GM18867 (cell line): ENCODE measurements at regions not wholly inside any gene's neighbourhood (a gene's known extent, or its start where the extent isn't known, plus 50 kb on each side); places are given as distances from the start of the nearest gene placed in this dataset.
"Not testable (repeated sequence)": the region's sequence is repeated elsewhere in the genome, so short reads cannot be mapped to it uniquely, and the experiment has no call there.

ENCODE experiments used
- ATAC-seq: cut with Tn5 transposase; IDR thresholded peaks from one replicate; pipeline ENCODE4 v1.9.1; 2021; ENCODE audit warnings: mild to moderate bottlenecking, moderate library complexity; ENCODE audit not compliant: unreplicated experiment

DNA sequence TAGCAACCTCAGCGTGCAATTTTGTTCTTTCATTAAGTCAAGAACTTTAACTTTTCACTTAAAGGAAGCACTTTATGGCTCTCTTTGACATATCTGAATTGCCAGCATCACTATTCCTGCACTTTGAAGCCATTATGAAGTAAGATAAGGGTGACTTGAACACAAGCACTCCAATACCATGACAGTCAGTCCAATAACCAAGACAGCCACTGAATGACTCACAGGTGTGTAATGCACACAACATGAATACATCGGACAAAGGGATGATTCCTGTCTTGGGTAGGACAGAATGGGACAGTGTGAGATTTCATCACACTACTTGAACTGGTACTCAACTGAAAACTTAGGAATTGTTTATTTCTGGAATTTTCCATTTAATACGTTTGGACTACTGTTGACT is 233.7 kb upstream of the IPO5 start:
- no peak for ATAC-seq

DNA sequence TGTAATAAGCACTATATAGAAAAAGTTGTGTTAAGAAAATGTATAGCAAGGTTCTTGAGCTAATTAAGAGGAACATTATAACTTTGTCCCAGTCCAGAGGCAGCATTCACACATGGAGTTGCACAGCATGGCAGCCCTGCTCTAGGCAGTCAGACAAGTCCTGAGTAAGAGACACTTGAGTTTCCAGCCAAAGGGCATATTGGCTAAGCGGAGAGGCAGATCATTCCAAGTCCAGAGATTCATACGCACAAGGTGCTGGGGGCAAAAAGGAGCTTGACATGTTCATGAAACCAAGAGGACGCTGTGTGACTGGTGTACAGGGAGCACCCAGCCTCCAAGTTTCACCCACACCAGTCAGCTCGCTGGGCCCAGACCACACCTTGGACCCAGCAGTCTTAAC is 232.6 kb upstream of the IPO5 start:
- no peak for ATAC-seq

DNA sequence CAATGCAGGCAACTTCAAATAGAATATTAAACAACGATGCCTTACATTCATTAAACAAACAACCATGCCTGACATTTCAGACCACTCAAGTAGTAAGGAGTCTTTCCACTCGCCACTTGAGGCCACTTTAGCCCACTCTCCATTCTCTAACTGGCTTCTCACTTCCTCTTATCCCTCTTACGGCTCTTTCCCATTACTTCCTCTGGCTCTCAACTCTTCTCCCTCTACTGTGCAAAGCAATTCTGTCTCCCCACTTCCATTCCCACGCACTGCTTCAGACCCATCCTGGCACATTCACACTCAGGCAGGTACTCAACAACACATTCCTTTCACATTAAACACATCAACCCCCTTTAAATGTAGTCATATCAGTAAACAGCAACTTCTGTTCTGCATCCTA is 229.8 kb upstream of the IPO5 start:
- ATAC-seq = no peak

DNA sequence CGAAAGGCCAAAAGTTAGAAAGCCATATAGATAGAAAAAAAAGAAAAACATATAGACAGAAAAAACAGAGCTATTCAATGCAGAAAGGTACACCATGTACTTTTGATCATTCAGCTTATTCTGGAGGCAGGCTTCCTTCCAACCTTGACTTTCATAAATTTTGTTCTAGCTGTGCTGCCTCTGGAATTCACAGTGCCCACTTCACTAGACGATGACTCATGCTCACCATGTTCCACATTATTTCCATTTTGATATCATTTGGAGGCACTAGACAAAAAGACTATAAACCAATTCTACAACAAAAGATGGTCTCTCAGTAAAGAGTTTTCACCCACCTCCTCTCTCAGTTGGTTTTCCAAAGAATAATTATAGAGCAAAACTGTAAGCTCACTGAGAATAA is 229.0 kb upstream of the IPO5 start:
- ATAC-seq = no peak

DNA sequence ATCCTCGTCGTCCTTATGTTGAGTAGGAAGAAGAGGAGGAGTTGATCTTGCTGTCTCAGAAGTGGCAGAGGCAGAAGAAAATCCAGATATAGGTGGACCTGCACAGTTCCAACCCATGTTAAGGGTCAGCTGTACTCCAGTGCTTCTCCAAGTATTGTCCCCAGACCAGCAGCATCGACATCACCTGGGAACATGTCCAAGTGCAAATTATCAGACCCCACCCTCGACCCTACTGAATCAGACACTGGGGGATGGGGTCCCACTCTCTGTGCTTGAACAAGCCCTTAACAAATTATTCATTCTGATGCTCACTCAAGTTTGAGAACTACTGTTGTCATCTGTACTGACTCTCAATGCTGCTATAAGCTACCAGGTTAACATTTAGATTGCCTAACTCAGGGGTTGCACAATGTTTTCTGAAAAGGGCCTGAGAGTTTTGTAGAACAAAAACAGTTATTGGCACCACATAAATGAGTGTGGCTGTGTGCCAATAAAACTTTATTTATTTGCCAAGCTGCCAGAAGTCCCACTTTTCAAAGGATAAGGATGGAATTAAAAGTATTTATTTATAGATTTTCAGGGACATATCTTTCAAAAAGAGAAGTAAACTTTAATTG is 226.7 kb upstream of the IPO5 start:
- no peak for ATAC-seq

DNA sequence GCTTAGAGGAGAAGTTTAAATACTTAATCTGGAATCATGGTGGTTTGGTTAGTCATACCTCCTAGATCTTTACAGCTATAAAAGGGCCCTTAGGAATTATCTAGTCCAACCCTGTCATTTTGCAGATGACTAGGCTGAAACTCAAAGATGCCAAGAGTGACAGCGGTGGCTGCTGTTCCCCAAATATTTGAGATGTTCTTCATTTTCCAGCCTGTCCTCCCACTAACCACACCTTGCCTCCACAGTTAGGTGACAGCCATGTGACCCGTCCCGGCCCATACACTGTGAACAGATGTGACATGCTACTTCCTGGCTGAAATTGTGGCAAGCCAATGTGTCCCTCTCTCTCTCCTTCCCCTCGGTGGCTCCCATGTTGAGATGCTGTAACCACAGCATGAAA is 225.5 kb upstream of the IPO5 start:
- ATAC-seq = no peak

DNA sequence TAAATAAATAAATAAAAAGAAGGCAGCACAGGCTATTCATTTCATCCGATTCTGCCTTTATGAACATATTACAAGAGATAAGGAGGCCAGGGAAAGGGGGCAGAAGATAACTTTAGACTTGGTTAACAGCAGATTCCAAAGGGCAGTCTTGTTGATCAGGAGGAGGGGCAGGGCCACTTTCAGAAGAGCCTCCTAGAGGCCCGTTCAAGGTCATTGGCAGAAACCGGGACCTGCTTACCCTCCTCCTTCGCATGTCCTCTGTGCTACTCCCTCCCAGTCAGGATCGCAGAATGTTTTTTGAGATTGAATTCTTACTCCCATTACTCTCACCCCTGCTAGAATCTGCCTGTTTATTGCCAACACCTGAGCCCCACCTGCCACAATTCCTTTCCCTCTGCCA is 217.0 kb upstream of the IPO5 start:
- ATAC-seq = no peak

DNA sequence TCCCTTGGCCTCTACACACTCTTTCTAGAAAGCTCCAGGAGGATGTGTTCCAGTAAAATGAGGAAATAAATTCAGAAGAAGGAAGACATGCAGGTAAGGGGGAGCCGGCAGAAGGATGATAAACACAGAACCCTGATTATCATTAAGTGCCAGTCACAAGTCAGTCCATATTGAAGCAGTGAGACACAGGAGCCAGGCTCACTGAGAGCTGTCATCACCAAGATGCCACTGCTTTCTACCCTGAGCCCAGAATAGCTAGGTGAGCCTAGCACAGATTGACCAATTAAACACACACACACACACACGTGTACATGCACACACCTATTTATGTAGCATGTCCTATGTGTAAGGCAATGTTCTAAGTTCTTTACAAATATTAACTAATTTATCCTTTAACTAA is 211.4 kb upstream of the IPO5 start:
- ATAC-seq = no peak

DNA sequence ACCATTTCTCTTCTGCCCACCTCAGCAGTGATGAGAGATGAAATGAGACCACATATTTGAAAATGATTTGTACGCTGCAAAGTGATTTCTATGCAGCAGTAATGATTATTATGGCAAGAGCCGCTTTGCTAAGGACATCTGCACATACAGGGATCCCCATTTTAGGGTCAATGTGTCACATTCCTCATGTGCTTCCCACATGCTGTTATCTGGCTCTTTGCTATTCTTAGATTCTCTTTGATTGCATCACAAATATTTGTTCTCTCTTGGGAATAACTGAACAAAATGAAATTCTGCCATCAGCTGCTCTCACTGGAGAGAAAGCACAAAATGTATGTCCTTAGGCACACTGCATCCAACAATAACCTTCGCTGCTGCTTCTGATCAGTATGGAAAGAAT is 209.5 kb upstream of the IPO5 start:
- no peak for ATAC-seq

DNA sequence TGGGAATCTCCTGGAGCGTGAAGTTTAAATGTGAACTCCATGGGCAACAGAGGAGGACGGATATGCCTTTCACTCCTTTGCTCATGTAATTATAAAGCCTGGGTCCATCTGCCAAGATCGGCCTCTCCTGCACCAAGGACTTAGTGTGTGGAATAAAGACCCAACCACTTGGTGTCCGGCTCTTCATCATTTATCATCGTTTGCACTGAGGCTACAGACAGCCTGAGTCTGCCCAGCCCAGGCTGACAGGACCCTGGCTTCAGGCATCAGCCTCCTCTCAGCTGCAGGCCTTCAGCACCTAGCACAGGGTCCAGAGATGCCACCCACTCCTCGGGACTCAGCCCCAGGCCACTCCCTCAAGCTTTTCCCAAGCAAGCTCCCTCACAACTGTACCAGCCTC is 206.8 kb upstream of the IPO5 start:
- ATAC-seq = no peak

DNA sequence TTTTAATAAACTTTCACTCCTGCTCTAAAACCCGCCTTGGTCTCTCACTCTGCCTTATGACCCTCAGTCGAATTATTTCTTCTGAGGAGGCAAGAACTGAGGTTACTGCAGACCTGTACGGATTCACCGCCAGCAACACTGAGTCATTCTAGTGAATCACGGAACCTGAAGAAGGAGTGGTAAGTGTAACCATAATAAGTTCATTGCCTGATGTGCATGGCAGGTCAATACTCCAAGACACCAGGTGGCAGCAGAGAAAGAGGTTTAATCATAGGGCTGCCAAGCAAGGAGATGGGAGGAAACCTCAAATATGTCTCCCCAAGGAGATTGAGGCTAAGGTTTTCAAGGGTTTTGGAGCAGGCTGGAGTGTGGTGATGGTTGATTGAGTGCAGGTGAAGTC is 204.3 kb upstream of the IPO5 start:
- ATAC-seq = no peak

DNA sequence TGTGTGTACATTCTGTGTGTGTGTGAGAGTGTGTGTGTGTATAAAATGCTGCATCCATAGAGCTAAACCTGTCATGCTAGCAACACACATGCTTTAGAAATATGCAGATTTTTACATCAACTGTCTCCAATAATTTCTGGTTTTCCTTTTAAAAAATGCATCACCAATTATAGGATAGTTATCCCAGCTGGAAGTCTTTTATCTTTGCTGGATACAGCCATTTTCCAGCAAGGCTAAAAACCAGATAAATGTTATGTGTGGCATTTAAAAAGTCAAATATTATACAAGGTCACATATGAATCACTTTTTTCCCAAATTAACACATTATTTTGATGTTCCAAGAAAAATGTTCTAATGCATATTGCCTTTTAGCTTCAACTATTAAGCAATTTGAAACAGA is 202.0 kb upstream of the IPO5 start:
- no peak for ATAC-seq

DNA sequence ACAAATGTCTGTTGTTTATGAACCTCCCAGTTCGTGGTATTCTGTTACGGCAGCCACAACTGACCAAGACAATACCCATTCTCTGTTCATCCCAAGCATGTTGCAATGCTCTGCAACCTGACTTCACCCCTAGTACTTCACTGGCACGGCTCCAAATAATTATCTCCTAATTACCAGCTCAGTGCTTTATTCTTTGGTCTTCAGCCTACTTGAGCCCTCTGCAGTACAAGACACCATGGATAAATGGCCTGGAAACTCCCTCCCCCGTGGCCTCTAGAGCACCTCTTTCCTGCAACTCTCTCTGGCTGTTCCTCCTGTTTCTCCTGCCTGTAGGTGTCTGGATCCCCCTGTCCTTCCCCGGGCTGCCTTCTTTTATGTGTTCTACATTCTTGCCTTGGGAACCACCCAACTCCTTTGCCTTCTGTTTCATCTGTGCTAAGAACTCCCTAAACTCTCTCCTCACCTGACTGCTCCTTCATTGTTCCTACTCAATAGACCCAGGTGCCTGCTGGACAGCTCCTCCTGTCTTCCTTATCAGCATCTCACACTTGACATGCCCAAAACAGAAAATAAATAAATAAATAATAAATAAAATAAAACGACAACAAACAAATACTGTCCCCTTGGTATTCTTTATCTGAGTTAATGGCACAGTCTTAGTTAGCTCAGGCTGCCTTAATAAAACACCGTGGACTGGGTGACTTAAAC is 200.4 kb upstream of the IPO5 start:
- ATAC-seq = no peak

DNA sequence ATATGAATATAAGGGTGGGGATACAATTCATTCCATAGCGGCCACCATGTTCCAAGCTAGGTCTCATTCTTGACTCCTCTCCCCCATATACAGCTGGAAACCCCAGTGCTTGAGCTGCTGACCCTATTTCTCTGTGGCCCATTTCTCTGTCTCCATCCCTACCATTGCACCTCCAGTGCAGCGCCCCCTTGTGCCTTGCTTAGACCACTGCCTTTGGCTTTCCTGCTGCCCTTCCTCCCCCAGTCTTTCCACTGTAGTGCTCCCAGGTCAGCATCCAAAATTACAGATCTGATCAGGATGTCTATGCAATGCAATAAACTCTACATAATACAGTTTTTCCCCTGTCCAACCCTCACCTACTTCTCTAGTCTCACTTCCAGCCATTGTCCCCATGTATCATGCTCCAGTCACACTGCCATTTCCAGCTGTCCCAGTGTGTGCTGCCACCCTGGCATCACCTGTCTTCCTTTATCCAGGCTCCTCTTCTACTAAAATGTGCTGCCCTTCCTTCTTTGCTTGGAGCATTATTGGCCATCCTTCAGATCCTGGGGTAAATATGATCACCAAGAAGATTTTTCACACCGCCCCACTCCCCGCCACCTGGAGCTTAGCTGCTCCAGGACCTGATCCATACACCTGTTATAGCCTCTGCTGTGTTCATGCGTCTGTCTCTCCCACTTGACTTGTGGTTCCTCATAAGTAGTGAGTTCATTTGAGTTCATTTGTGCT is 199.4 kb upstream of the IPO5 start:
- ATAC-seq = no peak

DNA sequence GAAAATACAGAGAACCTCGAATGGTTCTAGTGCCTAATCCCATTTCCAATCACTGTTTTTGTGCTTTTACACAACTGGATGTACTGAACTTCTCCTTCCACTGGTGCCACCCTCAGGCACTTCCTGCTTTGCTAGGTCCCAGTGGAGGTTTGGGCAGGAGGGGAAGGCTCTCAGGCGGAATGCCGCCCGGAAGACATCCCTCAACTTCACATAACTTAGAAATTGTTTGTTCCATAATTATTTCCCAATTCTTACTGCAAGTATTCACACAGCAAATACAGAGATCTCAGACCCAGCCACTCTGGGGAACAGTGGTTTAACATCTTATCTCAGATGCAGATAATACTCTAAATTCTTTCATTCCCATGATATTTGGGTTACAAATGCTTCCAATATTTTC is 195.7 kb upstream of the IPO5 start:
- ATAC-seq = no peak

DNA sequence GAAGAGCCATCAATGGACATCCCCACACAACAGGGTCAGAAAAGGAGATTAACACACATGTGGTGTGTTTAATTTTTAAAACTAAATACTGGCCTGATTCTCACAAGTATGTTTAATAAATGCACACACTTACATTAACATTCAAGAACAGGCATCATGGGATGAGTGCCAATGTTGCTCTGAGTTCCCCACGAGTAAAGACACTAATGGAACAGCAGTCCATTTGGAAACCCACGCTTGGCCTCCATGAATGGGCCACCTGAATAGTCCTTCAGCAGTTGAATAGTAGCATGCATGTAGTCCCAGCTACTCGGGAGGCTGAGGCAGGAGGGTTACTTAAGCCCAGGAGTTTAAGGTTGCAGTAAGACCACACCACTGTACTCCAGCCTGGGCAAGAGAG is 195.2 kb upstream of the IPO5 start:
- no peak for ATAC-seq

DNA sequence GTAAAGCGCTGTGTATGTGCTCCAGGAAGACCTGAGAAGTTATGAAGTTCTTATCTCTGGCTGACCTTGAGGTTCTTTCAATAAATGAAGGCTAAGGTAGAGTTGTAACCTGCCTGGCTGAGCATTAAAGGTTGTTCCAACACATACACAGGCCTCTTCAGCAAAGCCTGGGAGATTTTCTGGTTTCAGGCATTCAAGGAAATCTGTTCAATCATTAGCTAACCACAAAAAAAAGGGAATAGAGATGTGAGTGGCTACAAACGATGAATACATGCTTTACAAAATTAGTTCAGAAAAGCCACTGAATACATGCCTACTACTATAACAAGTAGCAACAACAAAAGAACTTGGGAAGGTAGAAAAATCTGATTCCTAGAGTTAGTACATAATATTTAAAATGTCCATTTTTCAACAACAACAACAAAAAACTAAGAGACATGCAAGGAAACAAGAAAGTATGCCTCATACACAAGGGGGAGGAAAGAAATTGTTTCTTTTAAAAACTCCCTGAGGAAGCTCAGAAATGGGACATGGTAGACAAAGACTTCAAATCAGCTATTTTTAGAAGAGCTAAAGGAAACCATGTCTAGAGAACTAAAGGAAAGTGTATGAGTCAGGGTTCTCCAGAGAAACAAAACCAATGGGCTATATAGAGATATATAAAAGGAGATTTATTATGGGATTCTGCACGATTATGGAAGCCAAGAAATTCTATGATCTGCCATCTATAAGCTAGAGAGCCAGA is 191.5 kb upstream of the IPO5 start:
- no peak for ATAC-seq

DNA sequence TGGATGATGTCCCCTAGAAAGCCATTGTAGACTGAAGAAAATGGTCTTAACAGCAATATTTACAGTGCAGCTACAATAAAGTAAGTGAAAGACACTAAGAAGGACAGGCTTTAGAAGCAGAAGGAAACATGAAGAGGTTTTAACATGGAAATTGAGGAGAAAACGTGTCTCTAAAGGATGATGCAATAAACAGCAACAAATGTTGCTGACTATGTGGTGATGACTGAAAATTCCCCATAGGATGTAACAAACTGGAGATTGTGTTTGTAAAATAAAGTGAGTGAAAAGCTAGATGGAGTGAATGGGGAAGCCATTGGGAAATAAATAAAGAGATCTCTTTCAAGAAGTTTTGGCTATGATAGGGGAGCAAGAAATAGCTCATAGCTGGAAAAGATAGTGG is 186.7 kb upstream of the IPO5 start:
- ATAC-seq = no peak

DNA sequence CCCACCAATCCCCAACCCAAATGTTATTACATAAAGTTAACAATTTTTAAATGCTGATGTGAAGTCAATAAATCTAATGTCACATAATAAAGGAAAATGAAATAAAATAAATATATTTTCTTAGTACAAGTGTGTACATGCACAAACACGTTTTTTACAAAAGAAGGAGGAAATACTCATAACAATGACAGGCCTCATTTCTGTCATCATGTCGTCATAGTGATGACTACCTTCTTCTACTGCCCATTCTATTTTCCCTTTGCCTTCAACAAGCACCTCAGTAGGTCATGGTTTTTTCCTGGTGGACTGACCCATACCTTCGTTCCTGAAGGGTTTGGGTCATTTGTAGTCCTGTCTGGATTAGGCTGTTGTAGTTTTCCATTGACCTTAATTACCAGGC is 185.3 kb upstream of the IPO5 start:
- no peak for ATAC-seq

DNA sequence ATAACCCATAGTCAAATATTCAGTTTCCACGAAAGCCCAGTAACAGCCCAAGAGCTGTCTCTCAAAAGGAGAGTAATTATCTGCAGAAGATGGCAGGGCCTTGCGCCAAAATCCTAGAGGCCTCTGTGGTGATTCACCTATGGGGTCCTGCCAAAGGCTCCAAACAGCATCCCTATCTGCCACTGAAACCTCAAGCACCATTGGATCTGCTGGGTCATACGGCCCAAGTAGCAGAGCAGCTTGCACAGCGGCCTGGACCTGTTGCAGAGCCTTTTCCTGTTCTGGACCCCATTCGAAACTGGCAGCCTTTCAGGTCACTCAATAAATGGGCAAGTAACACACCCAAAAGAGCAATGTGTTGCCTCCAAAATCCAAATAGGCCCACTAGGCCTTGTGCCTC is 183.2 kb upstream of the IPO5 start:
- not testable (repeated sequence) for ATAC-seq

DNA sequence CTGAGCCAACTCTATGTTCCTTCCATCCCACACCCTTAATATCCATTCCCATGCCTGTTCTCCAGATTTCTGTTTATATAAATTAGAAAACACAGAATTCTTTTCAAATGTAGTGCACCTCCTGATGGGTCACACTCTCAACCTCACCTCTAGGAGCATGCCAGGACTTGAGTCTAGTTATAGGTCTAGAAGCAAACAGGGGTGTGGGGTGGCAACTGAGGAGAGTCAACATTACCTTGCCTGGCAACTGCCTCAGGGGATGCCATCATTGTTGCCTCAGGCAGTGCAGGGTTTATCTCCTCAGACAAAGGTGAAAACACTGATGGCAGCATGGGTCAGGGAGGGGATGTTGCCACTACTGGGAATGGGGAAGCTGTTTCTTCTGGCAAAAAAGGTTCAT is 181.0 kb upstream of the IPO5 start:
- ATAC-seq = not testable (repeated sequence)
